ENCODE measurements at regions not wholly inside any gene's neighbourhood (a gene's known extent, or its start where the extent isn't known, plus 50 kb on each side); places are given as distances from the start of the nearest gene placed in this dataset.

GRCh38 chr16:6267682-6268081 is 1065.0 kb upstream of the RBFOX1 start:
- TF ChIP-seq CTCF (conservative IDR thresholded peaks at IDR 0.05 in 1 of 2, IDR thresholded peaks at IDR 0.05 in 1 of 2; ENCODE audit: low read depth in 1 of 2, low read length in 2 of 2) (no peak), EZH2 (IDR thresholded peaks at IDR 0.05; ENCODE audit: low read length, missing control alignments) (no peak)

All from fibroblast of lung (primary cell).